ENCODE measurements at regions not wholly inside any gene's neighbourhood (a gene's known extent, or its start where the extent isn't known, plus 50 kb on each side); places are given as distances from the start of the nearest gene placed in this dataset.

DNA sequence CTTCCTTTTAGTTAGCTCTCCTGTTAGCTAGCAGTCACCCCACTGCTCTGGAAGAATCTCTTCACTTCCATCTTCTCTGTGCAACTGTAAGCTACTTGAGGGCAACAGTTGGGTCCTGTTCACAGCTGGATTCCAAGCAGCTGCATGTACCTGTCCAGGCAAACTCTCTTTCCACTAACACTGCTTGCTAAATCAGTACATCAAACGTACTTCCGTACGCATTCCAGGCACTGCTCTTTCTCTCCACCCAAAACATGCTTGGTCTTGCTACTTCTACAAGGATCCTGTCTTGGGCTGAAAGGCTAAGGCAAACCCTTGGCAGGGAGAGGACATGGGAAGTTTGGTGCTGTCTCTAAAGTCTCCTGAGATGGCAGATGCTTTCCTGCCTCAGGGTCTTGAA lies 139.2 kb upstream of the CACNA1E start:
- DNase-seq = no peak

DNA sequence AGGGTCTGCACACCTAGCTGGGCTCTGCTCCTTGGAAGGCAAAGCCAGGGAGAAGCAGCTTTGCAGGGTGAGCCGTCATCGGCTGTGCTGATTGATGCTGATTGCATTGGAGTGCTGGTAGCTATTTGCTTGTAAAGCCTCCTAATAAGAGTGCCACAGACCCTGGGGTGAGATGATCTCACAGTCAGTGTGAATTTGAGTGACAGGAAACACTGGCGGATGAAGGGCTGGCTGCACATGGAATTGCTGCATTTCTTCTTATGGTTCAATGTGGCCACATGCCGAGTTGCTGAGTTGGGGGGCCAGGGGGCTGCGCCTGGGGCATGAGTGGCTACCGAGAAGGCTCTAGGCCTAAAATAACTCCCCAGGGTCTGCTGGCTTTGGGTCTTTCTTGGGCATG lies 138.2 kb upstream of the CACNA1E start:
- no peak for DNase-seq

DNA sequence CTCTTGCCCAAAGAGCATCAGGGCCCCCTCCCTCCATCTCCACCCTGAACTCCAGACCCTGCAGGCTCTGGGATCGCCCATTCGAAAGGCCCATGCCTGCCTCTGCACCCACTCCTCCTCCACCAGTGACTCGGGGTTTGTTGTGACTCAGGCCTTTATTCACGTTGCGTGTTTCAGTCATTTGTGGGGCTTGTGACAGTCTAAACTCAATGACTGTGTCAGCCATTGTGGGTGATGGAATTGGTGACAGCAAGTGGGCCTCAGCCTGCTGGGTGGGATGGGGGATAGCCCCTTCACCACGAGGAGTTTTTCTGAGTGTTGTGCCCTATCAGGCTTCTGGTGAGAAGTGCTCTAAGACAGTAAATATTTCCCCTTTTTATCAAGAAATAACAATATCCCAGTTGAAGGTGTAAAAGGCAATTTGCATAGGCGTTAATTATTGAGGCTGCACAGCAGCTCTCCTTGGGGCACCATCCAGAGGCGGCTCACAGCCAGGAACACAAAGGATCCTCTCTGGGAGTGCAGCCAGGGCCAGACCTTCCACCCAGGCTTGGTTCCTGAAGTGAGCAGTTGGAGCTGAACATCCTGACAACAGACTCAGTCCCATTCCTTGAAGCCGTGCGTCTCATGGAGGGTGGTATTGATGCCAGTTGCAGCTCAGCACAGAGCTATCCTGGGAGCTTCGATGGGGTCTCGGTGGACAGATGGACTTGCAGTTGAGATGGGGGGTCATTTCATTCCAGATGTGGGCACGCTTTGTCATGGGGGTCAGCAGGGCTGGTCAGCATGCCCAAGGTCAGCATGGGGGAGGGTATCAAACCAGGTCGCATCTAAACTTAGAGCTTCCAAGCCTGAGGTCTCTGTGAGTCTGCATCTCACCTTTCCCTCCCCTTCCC lies 135.6 kb upstream of the CACNA1E start:
- DNase-seq = no peak

DNA sequence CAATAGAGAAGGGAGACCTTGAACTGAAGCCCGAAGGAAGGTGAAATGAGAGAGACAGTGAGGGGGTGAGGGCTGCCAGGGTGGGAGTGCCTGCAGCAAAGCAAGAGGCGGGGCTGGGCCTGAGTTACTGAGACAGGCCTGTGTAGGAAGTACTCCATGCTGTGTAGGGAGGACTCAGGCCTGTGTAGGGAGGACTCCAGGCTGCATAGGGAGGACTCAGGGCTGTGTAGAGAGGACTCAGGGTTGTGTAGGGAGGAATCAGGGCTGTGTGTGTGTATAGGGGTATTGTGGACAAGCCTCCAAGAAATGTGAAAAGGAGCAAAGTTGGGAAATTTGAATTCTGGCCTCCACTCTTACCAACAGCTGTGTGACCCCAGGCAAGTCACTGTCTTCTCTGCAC lies 133.8 kb upstream of the CACNA1E start:
- DNase-seq = no peak

- DNase-seq = no peak
These were observed 133.2 kb upstream of the CACNA1E start for GRCh38 chr1:181350131-181350530.

- no peak for DNase-seq
These were observed 131.6 kb upstream of the CACNA1E start for GRCh38 chr1:181351740-181352139.

DNA sequence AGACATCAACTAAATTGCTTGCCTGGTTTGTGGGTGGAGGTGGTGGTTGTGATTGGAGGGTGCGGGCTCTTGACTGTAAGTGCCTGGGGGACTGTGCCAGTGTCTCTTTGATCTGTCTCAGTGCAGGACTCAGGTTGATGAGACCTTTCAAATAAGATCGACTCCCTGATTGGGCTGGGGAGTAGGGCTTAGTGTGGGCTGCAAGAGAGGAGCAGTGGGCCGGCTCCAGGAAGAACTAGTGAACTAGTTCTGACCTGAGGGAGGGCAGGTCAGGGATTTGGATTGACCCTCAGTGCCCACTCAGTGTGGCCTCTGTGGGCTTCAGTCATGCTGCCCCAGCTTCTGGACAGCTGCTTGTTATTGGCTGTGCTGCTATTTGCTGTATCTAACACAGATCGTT lies 130.6 kb upstream of the CACNA1E start:
- no peak for DNase-seq

DNA sequence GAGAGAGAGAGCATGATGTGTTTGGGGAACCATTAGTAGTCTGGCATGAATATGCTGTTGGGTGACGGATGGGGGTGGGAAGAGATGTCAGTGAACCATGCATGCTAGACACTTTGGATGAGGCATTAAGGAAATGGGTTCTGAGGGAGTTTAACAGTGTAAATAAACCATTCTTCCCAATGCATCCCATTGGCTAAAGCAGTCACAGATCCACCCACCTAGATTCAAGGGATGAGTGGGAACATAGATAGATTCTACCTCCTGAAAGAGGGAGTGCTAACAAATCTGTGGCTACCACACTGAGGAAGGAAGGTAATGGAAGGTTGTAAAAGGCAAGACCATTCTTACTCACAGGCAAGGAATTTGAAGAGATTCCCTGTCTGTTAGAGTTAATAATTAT lies 129.8 kb upstream of the CACNA1E start:
- no peak for DNase-seq

DNA sequence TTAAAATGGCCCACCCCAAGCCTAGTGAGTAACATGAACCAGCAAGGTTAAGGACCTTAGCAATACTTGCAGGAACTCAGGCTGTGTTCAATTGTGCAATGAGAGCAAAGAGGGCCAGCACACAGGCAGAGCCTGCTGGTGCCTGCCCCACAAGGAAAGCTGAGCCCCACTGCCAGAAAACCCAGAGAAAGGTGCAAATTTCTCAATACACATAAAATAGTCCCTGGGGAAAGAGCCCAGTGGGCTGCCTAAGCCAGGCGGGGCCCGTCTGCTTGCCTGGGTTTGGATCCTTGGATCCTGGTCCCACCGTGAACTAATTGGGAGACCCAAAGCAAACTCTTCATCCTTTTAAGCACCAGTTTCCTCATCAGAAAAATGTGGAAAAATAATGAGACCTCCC lies 128.5 kb upstream of the CACNA1E start:
- DNase-seq = no peak

- no peak for DNase-seq
These were observed 126.6 kb upstream of the CACNA1E start for GRCh38 chr1:181356505-181357340.

- no peak for DNase-seq
These were observed 124.3 kb upstream of the CACNA1E start for GRCh38 chr1:181359012-181359411.

DNA sequence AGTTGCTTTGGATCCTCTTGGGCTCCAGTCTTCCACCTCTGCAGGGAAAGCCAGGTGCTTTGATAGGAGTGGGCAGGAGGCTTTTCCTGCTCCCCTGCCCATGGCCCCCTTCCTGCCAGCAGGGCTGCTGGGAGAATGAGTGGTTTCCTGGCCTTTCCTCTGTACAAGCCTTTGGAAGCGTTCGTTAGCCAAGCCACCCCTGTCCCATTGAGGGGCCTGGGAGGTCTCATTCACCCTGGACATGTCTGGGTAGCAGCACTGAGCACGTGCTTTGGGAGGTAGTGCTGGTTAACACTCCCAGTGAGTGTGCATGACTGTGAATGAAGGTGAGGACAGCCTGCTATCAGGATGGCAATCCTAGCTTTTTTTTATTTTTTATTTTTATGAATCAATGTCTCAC lies 118.5 kb upstream of the CACNA1E start:
- no peak for DNase-seq

DNA sequence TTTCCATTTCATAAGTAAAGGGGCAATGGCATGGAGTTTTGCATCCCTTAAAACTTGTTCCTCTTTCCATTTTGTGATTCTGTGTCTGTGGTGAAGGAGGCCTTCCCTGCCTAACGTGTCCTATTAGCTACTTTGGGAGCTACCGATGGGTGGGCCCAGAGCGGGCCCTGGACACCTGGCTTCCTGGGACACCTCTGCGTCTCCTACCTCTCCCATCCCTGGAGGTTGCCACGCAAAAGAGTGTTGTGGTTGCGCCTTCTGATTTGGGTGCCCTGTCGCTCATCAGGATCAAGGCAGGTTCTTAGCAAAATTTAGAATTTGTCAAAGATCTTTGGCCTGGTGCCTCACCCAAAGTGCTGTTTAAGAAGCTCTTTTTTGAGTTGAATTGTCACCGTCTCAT lies 116.4 kb upstream of the CACNA1E start:
- DNase-seq = no peak

DNA sequence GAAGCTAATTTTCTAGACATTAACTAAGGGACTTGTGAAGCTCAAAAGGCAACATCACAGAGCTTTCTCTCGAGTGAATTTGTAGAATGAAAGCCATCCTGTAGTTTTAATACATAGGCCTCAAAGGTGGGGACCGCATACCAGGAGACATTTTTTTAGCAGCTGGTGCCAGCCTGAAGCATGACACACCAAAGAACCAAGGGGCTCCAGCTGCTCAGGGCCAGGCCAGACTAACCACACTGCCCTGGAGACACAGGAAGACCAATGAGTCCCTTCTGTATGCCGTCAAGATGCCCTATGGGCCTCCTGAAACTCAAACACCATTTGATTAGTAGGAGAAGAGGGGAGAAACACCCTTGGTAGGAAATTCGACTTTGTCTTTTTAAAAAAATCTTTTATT lies 113.9 kb upstream of the CACNA1E start:
- no peak for DNase-seq

DNA sequence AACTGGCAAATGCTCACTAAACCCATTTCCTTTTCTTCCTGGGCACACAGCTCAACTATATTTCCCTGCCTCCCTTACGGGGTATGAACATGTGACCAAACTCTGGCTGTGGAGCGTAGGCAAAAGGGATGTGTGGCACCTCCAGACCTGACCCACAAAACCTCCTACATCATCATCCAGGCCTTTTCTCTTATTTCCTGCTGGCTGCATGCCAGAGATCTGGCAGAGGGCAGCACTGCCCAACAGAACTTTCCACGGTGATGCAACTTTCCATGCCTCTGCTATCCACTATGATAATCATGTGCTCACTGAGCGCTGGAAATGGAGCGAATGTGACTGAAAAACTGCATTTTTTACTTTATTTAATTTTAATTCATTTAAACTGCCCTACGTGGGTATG lies 99.6 kb upstream of the CACNA1E start:
- DNase-seq = no peak

- no peak for DNase-seq
These were observed 97.0 kb upstream of the CACNA1E start for GRCh38 chr1:181386340-181386739.

GRCh38 chr1:181386951-181387350 lies 96.4 kb upstream of the CACNA1E start:
- no peak for DNase-seq

DNA sequence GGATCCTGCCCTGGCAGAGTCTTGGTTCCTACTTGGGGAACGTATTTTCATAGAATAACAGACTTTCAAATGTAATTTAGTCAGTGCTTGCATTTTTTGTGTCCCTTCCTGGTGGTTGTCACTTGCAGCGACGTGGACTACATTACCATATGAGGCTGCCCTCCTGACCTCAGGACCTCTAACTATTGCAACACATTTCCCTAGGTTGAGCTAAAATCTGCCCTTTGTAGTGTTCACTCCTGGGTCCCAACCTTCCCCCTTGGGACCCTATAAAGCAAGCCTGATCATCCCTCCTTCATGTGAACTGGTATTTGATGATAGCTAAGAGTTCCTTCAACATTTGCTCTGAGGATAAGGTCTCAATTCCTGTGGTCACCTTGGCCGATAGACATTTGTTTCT lies 95.6 kb upstream of the CACNA1E start:
- no peak for DNase-seq

GRCh38 chr1:181390410-181391077 lies 92.8 kb upstream of the CACNA1E start:
- DNase-seq = peak; percentile 95

DNA sequence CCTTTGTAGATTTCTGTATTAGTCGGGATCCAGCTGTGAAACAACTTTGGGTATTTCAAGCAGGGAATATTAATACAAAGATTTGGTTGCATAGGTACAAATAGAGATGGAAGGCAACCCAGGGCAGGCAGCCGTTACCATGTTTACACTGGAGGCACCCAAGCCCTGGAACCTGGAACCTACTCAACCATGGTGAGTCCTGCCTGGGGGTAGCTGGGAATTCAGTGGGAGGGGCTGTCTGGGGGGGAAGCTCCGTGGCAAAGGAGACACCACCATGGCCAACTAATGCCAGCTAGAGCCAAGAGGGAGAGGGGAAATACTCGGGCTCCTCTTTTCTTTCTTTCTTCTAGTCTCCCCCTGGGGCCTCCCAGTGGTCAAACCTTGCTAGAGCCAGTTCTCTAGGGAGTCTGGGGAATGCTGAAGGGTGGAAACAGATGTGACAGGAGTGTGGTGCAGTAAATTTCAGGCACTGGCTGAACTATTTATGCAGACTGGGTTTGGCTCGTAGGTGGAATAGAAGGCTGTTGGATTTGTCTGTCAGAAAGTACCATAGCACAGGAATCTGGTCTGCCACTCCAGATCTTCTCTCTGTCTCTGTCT lies 91.9 kb upstream of the CACNA1E start:
- peak; percentile 74 for DNase-seq

DNA sequence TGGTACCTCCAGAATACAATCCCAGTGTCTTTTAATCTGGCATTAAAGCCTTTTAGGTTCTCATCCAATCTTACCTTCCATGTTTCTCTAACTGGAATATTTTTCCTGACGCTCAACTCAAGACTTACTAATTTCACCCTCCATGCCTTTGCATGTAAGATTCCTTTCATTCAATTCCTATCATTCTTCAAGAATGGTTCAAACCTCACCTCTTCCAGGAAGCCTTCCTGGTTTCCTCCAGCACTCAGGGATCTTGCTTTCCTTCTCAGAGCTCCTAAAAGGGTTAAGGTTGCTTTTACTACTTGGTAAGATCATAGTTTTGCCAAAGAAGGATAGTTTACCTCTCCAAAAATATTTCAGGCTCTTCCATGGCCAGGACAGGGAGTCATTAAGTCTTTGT lies 91.2 kb upstream of the CACNA1E start:
- DNase-seq = no peak

DNA sequence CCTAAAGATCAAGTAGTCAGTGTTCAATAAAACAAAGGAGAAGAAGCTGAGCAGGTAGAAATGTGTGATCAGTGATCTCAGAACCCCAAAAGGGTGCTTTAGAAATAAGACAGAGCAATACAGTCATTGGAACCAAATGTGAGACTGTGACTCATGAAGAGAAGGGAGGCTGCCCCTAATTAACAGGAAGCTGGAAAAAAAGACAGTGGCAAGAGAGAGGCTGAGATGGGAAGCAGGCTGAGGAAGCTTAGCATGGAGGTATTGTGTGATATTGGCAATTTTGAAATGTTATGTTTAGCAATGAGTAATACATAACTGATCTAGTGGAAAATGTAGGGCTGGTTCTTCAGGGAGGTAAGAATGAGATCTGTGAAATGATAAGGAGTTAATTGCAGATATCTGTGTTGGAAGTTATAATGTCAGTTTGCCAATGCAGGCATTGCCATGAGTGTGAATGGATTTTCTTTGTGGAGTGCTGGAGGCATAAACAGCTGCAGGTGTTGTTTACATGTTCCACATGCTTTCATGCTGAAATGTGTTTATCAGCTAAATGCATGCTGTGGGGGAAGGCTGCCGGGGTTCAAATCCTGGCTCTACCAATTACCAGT lies 90.6 kb upstream of the CACNA1E start:
- no peak for DNase-seq

GRCh38 chr1:181394766-181395165 lies 88.6 kb upstream of the CACNA1E start:
- DNase-seq = no peak
